ENCODE measurements at regions not wholly inside any gene's neighbourhood (a gene's known extent, or its start where the extent isn't known, plus 50 kb on each side); places are given as distances from the start of the nearest gene placed in this dataset.

GRCh38 chr5:57705769-57706168 lies 223.2 kb upstream of the ACTBL2 start:
- H3K9me3 ChIP-seq = peaks cover 5% of the 10 kb centered on the region
- H3K4me1 ChIP-seq = peaks cover 3% of the 10 kb centered on the region
- no peak overlapping the region for H3K4me3 ChIP-seq (ENCODE audit: low read depth, low read length)
- H3K36me3 ChIP-seq = no peaks in the 10 kb centered on the region
- no peaks in the 10 kb centered on the region for H3K27me3 ChIP-seq
- no peak for TF ChIP-seq CTCF (IDR thresholded peaks at IDR 0.05; ENCODE audit: low read depth, low read length)
- DNase-seq = no peak

GRCh38 chr5:57703721-57704120 lies 221.1 kb upstream of the ACTBL2 start:
- Histone ChIP-seq H3K4me1 (no peaks in the 10 kb centered on the region), H3K27me3 (no peaks in the 10 kb centered on the region), H3K36me3 (no peaks in the 10 kb centered on the region), H3K4me3 (ENCODE audit: low read depth, low read length) (no peak overlapping the region), H3K9me3 (peaks cover 5% of the 10 kb centered on the region; the same call in 1 of the 2 replicates)
- no peak for TF ChIP-seq CTCF (IDR thresholded peaks at IDR 0.05; ENCODE audit: low read depth, low read length)
- no peak for DNase-seq

GRCh38 chr5:57700484-57700883 lies 217.9 kb upstream of the ACTBL2 start:
- Histone ChIP-seq H3K4me3 (ENCODE audit: low read depth, low read length) (no peak overlapping the region), H3K27me3 (no peaks in the 10 kb centered on the region), H3K36me3 (no peaks in the 10 kb centered on the region), H3K9me3 (peaks cover 5% of the 10 kb centered on the region; the same call in 1 of the 2 replicates), H3K4me1 (peaks cover 15% of the 10 kb centered on the region)
- TF ChIP-seq CTCF (IDR thresholded peaks at IDR 0.05; ENCODE audit: low read depth, low read length) = no peak
- DNase-seq = no peak

- no peaks in the 10 kb centered on the region for H3K36me3 ChIP-seq
- H3K4me1 ChIP-seq = peaks cover 17% of the 10 kb centered on the region
- H3K4me3 ChIP-seq (ENCODE audit: low read depth, low read length) = no peak overlapping the region
- TF ChIP-seq CTCF (IDR thresholded peaks at IDR 0.05; ENCODE audit: low read depth, low read length) = no peak
- no peaks in the 10 kb centered on the region for H3K27me3 ChIP-seq
- DNase-seq = no peak
- H3K9me3 ChIP-seq = peaks cover 5% of the 10 kb centered on the region; the same call in 1 of the 2 replicates
These were observed 217.5 kb upstream of the ACTBL2 start for GRCh38 chr5:57700072-57700471.

- Histone ChIP-seq H3K9me3 (peaks cover 5% of the 10 kb centered on the region; the same call in 1 of the 2 replicates), H3K4me1 (peaks cover 22% of the 10 kb centered on the region), H3K27me3 (no peaks in the 10 kb centered on the region), H3K4me3 (ENCODE audit: low read depth, low read length) (no peak overlapping the region), H3K36me3 (no peaks in the 10 kb centered on the region)
- TF ChIP-seq CTCF (IDR thresholded peaks at IDR 0.05; ENCODE audit: low read depth, low read length) = no peak
- no peak for DNase-seq
These were observed 216.2 kb upstream of the ACTBL2 start for GRCh38 chr5:57698802-57699201.

GRCh38 chr5:57698086-57698485 lies 215.5 kb upstream of the ACTBL2 start:
- Histone ChIP-seq H3K27me3 (no peaks in the 10 kb centered on the region), H3K4me3 (ENCODE audit: low read depth, low read length) (no peak overlapping the region), H3K9me3 (no peaks in the 10 kb centered on the region), H3K36me3 (no peaks in the 10 kb centered on the region), H3K4me1 (peaks cover 28% of the 10 kb centered on the region)
- DNase-seq = no peak
- no peak for TF ChIP-seq CTCF (IDR thresholded peaks at IDR 0.05; ENCODE audit: low read depth, low read length)
